CD8-positive, alpha-beta memory T cell (primary cell): ENCODE measurements at regions not wholly inside any gene's neighbourhood (a gene's known extent, or its start where the extent isn't known, plus 50 kb on each side); places are given as distances from the start of the nearest gene placed in this dataset.

Experiments used
- CTCF ChIA-PET: fragments of 350-600 bp; sonication (Branson Sonifier 250); formaldehyde crosslinking; loops from one replicate; lab custom pipeline; 2021; ENCODE audit warnings: antibody characterized with exemption; lab: Charles Lee
- POLR2A ChIA-PET: fragments of 350-600 bp; sonication (Branson Sonifier 250); formaldehyde crosslinking; loops from one replicate; lab custom pipeline; 2021; ENCODE audit warnings: antibody characterized with exemption; lab: Charles Lee
- DNase-seq, 5 donors: peaks; one replicate each; pipeline versions ENCODE4 v3.0.0 to v3.0.0-alpha.2; 2020 to 2022; ENCODE audit warnings: mixed read lengths in 1 of 5
- H3K27ac ChIP-seq: one replicate; pipeline ENCODE4 v1.7.0; 2013; ENCODE audit warnings: low read depth, mild to moderate bottlenecking, low read length, moderate library complexity
- H3K27me3 ChIP-seq: 2 replicates; pipeline ENCODE4 v1.7.0; 2013; ENCODE audit warnings: low read length, mild to moderate bottlenecking; ENCODE audit not compliant: insufficient read depth, poor library complexity, severe bottlenecking
- H3K36me3 ChIP-seq: 2 replicates; pipeline ENCODE4 v1.7.0; 2013; ENCODE audit warnings: mild to moderate bottlenecking, low read length, moderate library complexity; ENCODE audit not compliant: insufficient read depth
- H3K4me1 ChIP-seq: 2 replicates; pipeline ENCODE4 v1.7.0; 2013; ENCODE audit warnings: mild to moderate bottlenecking, low read length, moderate library complexity; ENCODE audit not compliant: insufficient read depth
- H3K4me3 ChIP-seq: 2 replicates; pipeline ENCODE4 v1.7.0; 2013; ENCODE audit warnings: mild to moderate bottlenecking, low read length
- H3K9me3 ChIP-seq: 2 replicates; pipeline ENCODE4 v1.7.0; 2013; ENCODE audit warnings: mild to moderate bottlenecking, low read length
- H3K27ac Mint-ChIP-seq, 8 donors: one replicate each; pipeline ENCODE4 v1.8.0; 2020 to 2021; ENCODE audit warnings: mixed read lengths in 8 of 8, mild to moderate bottlenecking in 6 of 8, inconsistent platforms in 3 of 8, moderate library complexity in 3 of 8
- H3K27me3 Mint-ChIP-seq, 2 donors: one replicate each; pipeline ENCODE4 v1.8.0; 2020 to 2021; ENCODE audit warnings: mixed read lengths in 2 of 2, mild to moderate bottlenecking in 1 of 2, moderate library complexity in 1 of 2
- H3K36me3 Mint-ChIP-seq, 3 donors: one replicate each; pipeline ENCODE4 v1.8.0; 2020 to 2021; ENCODE audit warnings: mixed read lengths in 3 of 3, inconsistent platforms in 1 of 3, mild to moderate bottlenecking in 1 of 3
- H3K4me1 Mint-ChIP-seq, 3 donors: one replicate each; pipeline ENCODE4 v1.8.0; 2020 to 2021; ENCODE audit warnings: mixed read lengths in 3 of 3, inconsistent platforms in 1 of 3, mild to moderate bottlenecking in 1 of 3
- H3K4me3 Mint-ChIP-seq, 7 donors: one replicate each; pipeline ENCODE4 v1.8.0; 2020 to 2021; ENCODE audit warnings: mixed read lengths in 7 of 7, mild to moderate bottlenecking in 6 of 7, moderate library complexity in 4 of 7, inconsistent platforms in 2 of 7
- H3K9me3 Mint-ChIP-seq, 5 donors: one replicate each; pipeline ENCODE4 v1.8.0; 2020 to 2022; ENCODE audit warnings: mixed read lengths in 5 of 5, mild to moderate bottlenecking in 3 of 5, moderate library complexity in 2 of 5, inconsistent platforms in 1 of 5

GRCh38 chr6:165747963-165748362 is 84.9 kb upstream of the PDE10A start:
- no peak overlapping the region for H3K4me3 ChIP-seq
- no peaks in the 10 kb centered on the region for H3K27me3 ChIP-seq
- no peaks in the 10 kb centered on the region for H3K4me1 Mint-ChIP-seq
- peaks cover 3 to 5% of the 10 kb centered on the region in 2 donors for H3K27me3 Mint-ChIP-seq
- no peaks in the 10 kb centered on the region for H3K9me3 ChIP-seq
- H3K36me3 ChIP-seq = no peaks in the 10 kb centered on the region
- H3K36me3 Mint-ChIP-seq = no peaks in the 10 kb centered on the region
- H3K27ac ChIP-seq = no peak overlapping the region
- no peak overlapping the region for H3K4me3 Mint-ChIP-seq
- no peak for DNase-seq
- H3K9me3 Mint-ChIP-seq = peaks cover 0 to 10% (median 3%) of the 10 kb centered on the region in 5 donors
- H3K4me1 ChIP-seq = no peaks in the 10 kb centered on the region
- no peak overlapping the region for H3K27ac Mint-ChIP-seq
- CTCF ChIA-PET = no interaction called here
- POLR2A ChIA-PET = no interaction called here

- CTCF ChIA-PET = no interaction called here
- H3K9me3 ChIP-seq = no peaks in the 10 kb centered on the region
- H3K9me3 Mint-ChIP-seq = peaks cover 0 to 10% (median 2%) of the 10 kb centered on the region in 5 donors
- no peaks in the 10 kb centered on the region for H3K36me3 ChIP-seq
- no peaks in the 10 kb centered on the region for H3K36me3 Mint-ChIP-seq
- no peak for DNase-seq
- POLR2A ChIA-PET = no interaction called here
- no peak overlapping the region for H3K27ac ChIP-seq
- H3K4me1 Mint-ChIP-seq = no peaks in the 10 kb centered on the region
- H3K4me1 ChIP-seq = no peaks in the 10 kb centered on the region
- no peaks in the 10 kb centered on the region for H3K27me3 ChIP-seq
- H3K4me3 ChIP-seq = no peak overlapping the region
- H3K27ac Mint-ChIP-seq = no peak overlapping the region
- H3K27me3 Mint-ChIP-seq = peaks cover 3 to 5% of the 10 kb centered on the region in 2 donors
- no peak overlapping the region for H3K4me3 Mint-ChIP-seq
Measured at GRCh38 chr6:165746331-165746730, 83.3 kb upstream of the PDE10A start.

- Mint-ChIP-seq H3K27me3 (peaks cover 0 to 4% of the 10 kb centered on the region in 2 donors), H3K4me1 (no peaks in the 10 kb centered on the region), H3K27ac (no peak overlapping the region), H3K36me3 (no peaks in the 10 kb centered on the region), H3K9me3 (peaks cover 0 to 10% (median 2%) of the 10 kb centered on the region in 5 donors), H3K4me3 (no peak overlapping the region)
- DNase-seq = no peak
- Histone ChIP-seq H3K36me3 (no peaks in the 10 kb centered on the region), H3K27ac (no peak overlapping the region), H3K27me3 (no peaks in the 10 kb centered on the region), H3K4me1 (no peaks in the 10 kb centered on the region), H3K4me3 (no peak overlapping the region), H3K9me3 (no peaks in the 10 kb centered on the region)
- CTCF ChIA-PET = no interaction called here
- POLR2A ChIA-PET = no interaction called here
Measured at GRCh38 chr6:165745492-165745891, 82.5 kb upstream of the PDE10A start.

- peak overlapping the region in 1 of 8 donors; percentile 14 for H3K27ac Mint-ChIP-seq
- CTCF ChIA-PET = no interaction called here
- peaks cover 0 to 10% (median 1%) of the 10 kb centered on the region in 5 donors for H3K9me3 Mint-ChIP-seq
Measured at GRCh38 chr6:165744555-165745228, 81.7 kb upstream of the PDE10A start.

GRCh38 chr6:165743366-165743898 is 80.4 kb upstream of the PDE10A start:
- no peaks in the 10 kb centered on the region for H3K9me3 ChIP-seq
- H3K9me3 Mint-ChIP-seq = peaks cover 0 to 7% (median 0%) of the 10 kb centered on the region in 5 donors
- H3K4me1 Mint-ChIP-seq = no peaks in the 10 kb centered on the region
- ChIA-PET POLR2A (no interaction called here), CTCF (no interaction called here)
- H3K27me3 ChIP-seq = no peaks in the 10 kb centered on the region
- no peaks in the 10 kb centered on the region for H3K4me1 ChIP-seq
- H3K36me3 Mint-ChIP-seq = no peaks in the 10 kb centered on the region
- H3K27ac ChIP-seq = no peak overlapping the region
- no peaks in the 10 kb centered on the region for H3K36me3 ChIP-seq
- no peak overlapping the region for H3K4me3 Mint-ChIP-seq
- DNase-seq = no peak
- H3K27ac Mint-ChIP-seq = no peak overlapping the region
- peaks cover 0 to 4% of the 10 kb centered on the region in 2 donors for H3K27me3 Mint-ChIP-seq
- no peak overlapping the region for H3K4me3 ChIP-seq

More at GRCh38 chr6:165744555-165745228, 81.7 kb upstream of the PDE10A start:
- Histone ChIP-seq H3K4me1 (no peaks in the 10 kb centered on the region), H3K9me3 (no peaks in the 10 kb centered on the region), H3K4me3 (no peak overlapping the region), H3K27ac (no peak overlapping the region), H3K36me3 (no peaks in the 10 kb centered on the region), H3K27me3 (no peaks in the 10 kb centered on the region)
- Mint-ChIP-seq H3K4me3 (no peak overlapping the region), H3K27me3 (peaks cover 0 to 4% of the 10 kb centered on the region in 2 donors), H3K4me1 (no peaks in the 10 kb centered on the region), H3K36me3 (no peaks in the 10 kb centered on the region)
- DNase-seq = no peak
- POLR2A ChIA-PET = no interaction called here

- H3K27ac Mint-ChIP-seq = no peak overlapping the region
- H3K4me3 Mint-ChIP-seq = no peak overlapping the region
- Histone ChIP-seq H3K9me3 (no peaks in the 10 kb centered on the region), H3K4me3 (no peak overlapping the region), H3K27ac (no peak overlapping the region), H3K4me1 (no peaks in the 10 kb centered on the region), H3K27me3 (no peaks in the 10 kb centered on the region), H3K36me3 (no peaks in the 10 kb centered on the region)
- no peaks in the 10 kb centered on the region for H3K4me1 Mint-ChIP-seq
- peaks cover 3 to 6% (median 4%) of the 10 kb centered on the region in 5 donors for H3K9me3 Mint-ChIP-seq
- H3K36me3 Mint-ChIP-seq = no peaks in the 10 kb centered on the region
- H3K27me3 Mint-ChIP-seq = peaks cover 0 to 2% of the 10 kb centered on the region in 2 donors
- ChIA-PET POLR2A (no interaction called here), CTCF (no interaction called here)
- no peak for DNase-seq
Measured at GRCh38 chr6:165742047-165742446, 79.0 kb upstream of the PDE10A start.

GRCh38 chr6:165737396-165737795 is 74.4 kb upstream of the PDE10A start:
- CTCF ChIA-PET = no interaction called here
- no peak overlapping the region for H3K4me3 Mint-ChIP-seq

GRCh38 chr6:165735065-165735464 is 72.0 kb upstream of the PDE10A start:
- H3K36me3 ChIP-seq = no peaks in the 10 kb centered on the region
- Mint-ChIP-seq H3K27ac (no peak overlapping the region), H3K36me3 (no peaks in the 10 kb centered on the region), H3K4me3 (no peak overlapping the region), H3K9me3 (peaks cover 3 to 15% (median 9%) of the 10 kb centered on the region in 5 donors), H3K27me3 (no peaks in the 10 kb centered on the region), H3K4me1 (no peaks in the 10 kb centered on the region)
- H3K4me1 ChIP-seq = no peaks in the 10 kb centered on the region
- ChIA-PET CTCF (no interaction called here), POLR2A (no interaction called here)
- H3K4me3 ChIP-seq = no peak overlapping the region
- no peaks in the 10 kb centered on the region for H3K9me3 ChIP-seq
- H3K27me3 ChIP-seq = no peaks in the 10 kb centered on the region
- H3K27ac ChIP-seq = no peak overlapping the region
- DNase-seq = no peak

More at GRCh38 chr6:165737396-165737795, 74.4 kb upstream of the PDE10A start:
- H3K27me3 Mint-ChIP-seq = no peaks in the 10 kb centered on the region
- no peak overlapping the region for H3K27ac Mint-ChIP-seq
- POLR2A ChIA-PET = no interaction called here
- no peaks in the 10 kb centered on the region for H3K4me1 ChIP-seq
- H3K9me3 Mint-ChIP-seq = peaks cover 3 to 15% (median 9%) of the 10 kb centered on the region in 5 donors
- H3K4me3 ChIP-seq = no peak overlapping the region
- H3K36me3 Mint-ChIP-seq = no peaks in the 10 kb centered on the region
- no peaks in the 10 kb centered on the region for H3K27me3 ChIP-seq
- no peaks in the 10 kb centered on the region for H3K9me3 ChIP-seq
- DNase-seq = no peak
- no peak overlapping the region for H3K27ac ChIP-seq
- H3K36me3 ChIP-seq = no peaks in the 10 kb centered on the region
- no peaks in the 10 kb centered on the region for H3K4me1 Mint-ChIP-seq
